ENCODE measurements at regions not wholly inside any gene's neighbourhood (a gene's known extent, or its start where the extent isn't known, plus 50 kb on each side); places are given as distances from the start of the nearest gene placed in this dataset.

DNA sequence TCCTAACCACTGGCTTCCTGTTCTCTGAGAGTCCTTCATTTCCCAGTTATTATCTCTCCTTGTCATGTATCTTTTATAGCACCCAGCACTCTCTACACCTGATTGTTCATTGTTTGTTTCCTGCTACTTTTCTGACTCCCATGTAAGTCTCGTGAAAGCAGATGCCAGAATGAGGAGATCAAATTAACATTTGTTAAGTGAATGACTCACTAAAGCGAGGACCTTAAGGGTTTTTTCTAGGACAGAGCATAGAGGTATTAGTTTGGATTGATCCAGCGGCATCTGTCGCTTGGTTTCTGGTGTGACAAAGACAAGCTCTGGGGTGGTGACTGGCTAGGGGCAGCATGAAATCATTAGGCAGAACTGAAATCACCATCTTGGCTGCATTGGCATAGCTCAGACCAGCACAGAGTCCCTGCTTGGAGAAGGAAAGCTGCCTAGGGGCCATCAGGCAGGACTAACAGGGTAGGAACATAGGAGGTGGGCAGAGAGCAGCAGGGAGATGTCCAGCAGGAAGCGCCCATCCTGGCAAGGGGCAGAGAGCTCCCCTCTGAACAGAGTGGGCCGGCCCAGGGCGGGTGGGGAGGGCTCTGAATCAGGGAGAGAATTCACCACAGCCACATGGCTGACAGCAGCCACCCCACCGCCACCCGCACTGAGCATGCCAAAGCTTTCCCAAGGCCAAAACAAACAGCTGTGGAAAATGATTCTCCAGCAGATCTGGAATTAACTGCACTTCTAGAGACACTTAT lies 97.1 kb upstream of the CEP85L start:
- in situ Hi-C loops (cut with MboI; ENCODE audit: low sequenced_read_pairs, unreplicated experiment): no loop called here
- DNase-seq (ENCODE audit: low spot score): no peak
- TF ChIP-seq, protein P1, sequence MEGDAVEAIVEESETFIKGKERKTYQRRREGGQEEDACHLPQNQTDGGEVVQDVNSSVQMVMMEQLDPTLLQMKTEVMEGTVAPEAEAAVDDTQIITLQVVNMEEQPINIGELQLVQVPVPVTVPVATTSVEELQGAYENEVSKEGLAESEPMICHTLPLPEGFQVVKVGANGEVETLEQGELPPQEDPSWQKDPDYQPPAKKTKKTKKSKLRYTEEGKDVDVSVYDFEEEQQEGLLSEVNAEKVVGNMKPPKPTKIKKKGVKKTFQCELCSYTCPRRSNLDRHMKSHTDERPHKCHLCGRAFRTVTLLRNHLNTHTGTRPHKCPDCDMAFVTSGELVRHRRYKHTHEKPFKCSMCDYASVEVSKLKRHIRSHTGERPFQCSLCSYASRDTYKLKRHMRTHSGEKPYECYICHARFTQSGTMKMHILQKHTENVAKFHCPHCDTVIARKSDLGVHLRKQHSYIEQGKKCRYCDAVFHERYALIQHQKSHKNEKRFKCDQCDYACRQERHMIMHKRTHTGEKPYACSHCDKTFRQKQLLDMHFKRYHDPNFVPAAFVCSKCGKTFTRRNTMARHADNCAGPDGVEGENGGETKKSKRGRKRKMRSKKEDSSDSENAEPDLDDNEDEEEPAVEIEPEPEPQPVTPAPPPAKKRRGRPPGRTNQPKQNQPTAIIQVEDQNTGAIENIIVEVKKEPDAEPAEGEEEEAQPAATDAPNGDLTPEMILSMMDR (IDR thresholded peaks at IDR 0.05; ENCODE audit: borderline replicate concordance, control extremely low read depth, extremely low read depth, insufficient read depth, missing control alignments): no peak

DNA sequence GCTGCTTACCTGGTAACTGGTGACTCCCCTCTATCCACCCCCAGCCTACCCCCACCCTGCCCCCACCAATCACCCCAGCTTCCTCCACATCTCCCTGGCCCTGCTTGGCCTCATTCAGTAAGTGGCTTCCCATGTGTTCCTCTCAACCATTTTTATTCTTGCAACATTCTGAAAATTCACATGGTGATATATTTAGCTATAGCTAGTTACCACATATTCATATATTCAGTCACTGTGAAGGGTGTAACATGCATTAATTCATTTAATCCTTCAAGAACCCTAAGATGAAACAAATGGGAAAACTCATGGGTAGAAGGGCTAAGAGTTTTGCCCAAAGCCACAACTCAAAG lies 95.4 kb upstream of the CEP85L start:
- in situ Hi-C loops (cut with MboI; ENCODE audit: low sequenced_read_pairs, unreplicated experiment): no loop called here
- DNase-seq (ENCODE audit: low spot score): no peak

DNA sequence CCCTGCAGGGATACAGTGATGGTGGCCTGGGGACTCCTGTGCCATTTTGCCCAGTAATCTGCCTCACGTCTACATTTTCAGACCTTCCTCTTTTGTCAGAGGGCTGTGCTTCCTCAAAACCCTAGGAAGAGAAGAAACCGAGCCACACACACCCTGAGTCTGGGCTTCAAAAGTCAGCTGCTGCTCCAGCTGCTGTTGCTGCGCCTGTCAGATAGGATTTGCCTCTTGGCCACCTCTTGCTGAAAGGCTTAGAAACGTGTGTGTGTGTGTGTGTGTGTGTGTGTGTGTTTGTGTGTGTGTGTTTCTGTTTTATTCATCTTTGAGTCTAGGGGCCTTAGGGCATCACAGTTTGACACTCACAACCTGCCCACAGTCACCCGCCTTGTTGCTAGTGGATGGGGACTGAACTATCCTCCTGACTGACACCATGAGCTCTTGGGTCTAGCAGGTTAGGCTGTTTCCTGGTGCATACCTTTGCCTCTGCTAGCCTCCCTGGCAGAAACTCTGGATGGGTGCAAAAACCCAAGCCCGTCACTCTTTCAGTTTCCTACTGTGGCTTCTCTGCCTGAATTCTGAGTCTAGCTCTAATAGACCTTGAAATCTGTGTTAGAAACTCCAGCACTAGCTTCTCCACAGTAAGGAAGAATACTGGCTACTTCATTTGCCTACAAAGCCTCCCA lies 94.9 kb upstream of the CEP85L start:
- in situ Hi-C loops (cut with MboI; ENCODE audit: low sequenced_read_pairs, unreplicated experiment): no loop called here
- TF ChIP-seq, protein P1 (IDR thresholded peaks at IDR 0.05; ENCODE audit: borderline replicate concordance, control extremely low read depth, extremely low read depth, insufficient read depth, missing control alignments): no peak
- no peak for DNase-seq (ENCODE audit: low spot score)

More for the DNA sequence above, 95.4 kb upstream of the CEP85L start:
- TF ChIP-seq, protein P1 (IDR thresholded peaks at IDR 0.05; ENCODE audit: borderline replicate concordance, control extremely low read depth, extremely low read depth, insufficient read depth, missing control alignments): no peak

GRCh38 chr6:118745156-118745555 lies 93.8 kb upstream of the CEP85L start:
- DNase-seq (ENCODE audit: low spot score): no peak
- TF ChIP-seq, protein P1 (IDR thresholded peaks at IDR 0.05; ENCODE audit: borderline replicate concordance, control extremely low read depth, extremely low read depth, insufficient read depth, missing control alignments): no peak
- in situ Hi-C loops (cut with MboI; ENCODE audit: low sequenced_read_pairs, unreplicated experiment): no loop called here

DNA sequence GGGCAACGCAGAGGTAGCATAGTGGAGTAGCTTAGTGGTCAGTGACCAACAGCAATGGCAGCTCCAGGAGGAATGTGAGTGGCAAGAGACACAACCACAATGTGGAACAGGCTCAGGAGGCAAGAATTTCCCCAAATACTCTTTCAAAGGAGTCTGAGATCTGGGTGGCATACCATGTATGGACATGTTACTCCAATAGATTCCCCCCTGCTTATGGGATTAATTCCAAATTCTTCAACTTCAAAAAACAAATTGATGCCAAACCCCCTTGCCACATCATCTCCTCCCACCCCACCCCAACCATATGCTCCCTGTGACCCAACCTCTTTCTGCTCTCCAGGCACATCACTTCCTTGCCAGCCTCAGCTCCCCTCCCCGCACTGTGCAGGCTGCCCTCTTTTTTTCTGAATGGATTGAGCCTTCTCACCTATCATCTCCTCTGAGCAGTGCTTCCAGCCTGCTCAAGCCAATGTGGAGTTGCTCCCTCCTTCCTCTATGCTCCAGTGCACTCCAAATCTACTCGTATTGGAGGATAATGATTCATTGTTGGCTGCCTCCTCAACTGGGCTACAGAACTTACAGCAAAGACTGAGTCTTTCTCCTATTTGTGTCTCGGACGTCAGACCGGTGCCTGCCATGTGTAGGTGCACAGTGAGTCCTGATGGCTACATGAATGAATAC lies 93.0 kb upstream of the CEP85L start:
- no peak for DNase-seq (ENCODE audit: low spot score)
- in situ Hi-C loops (cut with MboI; ENCODE audit: low sequenced_read_pairs, unreplicated experiment): no loop called here
- TF ChIP-seq, protein P1 (IDR thresholded peaks at IDR 0.05; ENCODE audit: borderline replicate concordance, control extremely low read depth, extremely low read depth, insufficient read depth, missing control alignments): no peak

DNA sequence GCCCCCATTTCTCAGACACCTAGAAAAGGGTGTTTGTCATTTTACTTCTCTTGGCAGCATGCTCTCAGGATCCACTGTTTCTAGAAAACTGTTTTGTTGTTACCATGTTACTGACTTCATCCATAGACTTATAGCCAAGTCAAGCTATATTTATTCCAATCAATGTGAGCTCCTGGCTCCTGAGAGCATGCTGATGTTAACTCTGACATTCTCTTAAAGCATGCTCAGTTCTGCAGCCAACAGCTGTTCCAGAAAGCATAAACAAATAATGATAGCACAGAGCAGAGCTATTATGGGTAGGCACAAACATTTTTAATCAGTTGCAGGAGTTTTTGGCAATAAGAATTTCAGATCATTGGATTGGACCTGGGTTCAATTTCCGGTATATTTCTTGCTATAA lies 92.4 kb upstream of the CEP85L start:
- DNase-seq (ENCODE audit: low spot score): no peak
- TF ChIP-seq, protein P1 (IDR thresholded peaks at IDR 0.05; ENCODE audit: borderline replicate concordance, control extremely low read depth, extremely low read depth, insufficient read depth, missing control alignments): no peak
- in situ Hi-C loops (cut with MboI; ENCODE audit: low sequenced_read_pairs, unreplicated experiment): no loop called here

Measured in GM13976 (cell line).